HL-60 (cell line): ENCODE measurements at regions not wholly inside any gene's neighbourhood (a gene's known extent, or its start where the extent isn't known, plus 50 kb on each side); places are given as distances from the start of the nearest gene placed in this dataset.

ENCODE experiments used
- GABPA ChIP-seq: IDR thresholded peaks from 2 replicates; pipeline ENCODE4 v1.6.1; 2012; ENCODE audit warnings: low read depth
- POLR2AphosphoS5 ChIP-seq: IDR thresholded peaks from 2 replicates; pipeline ENCODE4 v1.6.1; 2012; ENCODE audit warnings: low read depth
- TF ChIP-seq, protein P1 (sequence below): IDR thresholded peaks from one replicate; pipeline ENCODE4 v1.5.1; 2011; ENCODE audit warnings: low read length, control low read depth, inconsistent platforms; ENCODE audit not compliant: insufficient read depth

DNA sequence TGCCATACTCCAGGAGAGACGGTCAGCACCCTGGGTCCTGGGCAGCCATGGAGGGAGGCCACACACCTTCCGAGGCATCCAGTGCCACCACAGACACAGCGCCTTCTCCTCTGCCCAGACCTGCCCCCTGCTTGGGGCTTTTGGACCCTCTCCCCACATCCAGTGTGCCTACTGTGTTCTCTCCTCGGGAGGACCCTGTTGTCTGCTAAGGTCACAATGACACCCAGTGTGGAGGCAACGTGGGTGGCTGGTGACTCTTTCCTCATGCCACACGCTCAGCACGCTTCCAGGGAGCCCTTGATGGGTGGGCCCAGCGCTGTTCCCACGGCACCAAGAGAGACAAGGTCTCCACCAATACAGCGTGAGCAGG, 251.9 kb downstream of the EIPR1 start:
- TF ChIP-seq POLR2AphosphoS5 (no peak), GABPA (no peak)
- TF ChIP-seq, protein P1, sequence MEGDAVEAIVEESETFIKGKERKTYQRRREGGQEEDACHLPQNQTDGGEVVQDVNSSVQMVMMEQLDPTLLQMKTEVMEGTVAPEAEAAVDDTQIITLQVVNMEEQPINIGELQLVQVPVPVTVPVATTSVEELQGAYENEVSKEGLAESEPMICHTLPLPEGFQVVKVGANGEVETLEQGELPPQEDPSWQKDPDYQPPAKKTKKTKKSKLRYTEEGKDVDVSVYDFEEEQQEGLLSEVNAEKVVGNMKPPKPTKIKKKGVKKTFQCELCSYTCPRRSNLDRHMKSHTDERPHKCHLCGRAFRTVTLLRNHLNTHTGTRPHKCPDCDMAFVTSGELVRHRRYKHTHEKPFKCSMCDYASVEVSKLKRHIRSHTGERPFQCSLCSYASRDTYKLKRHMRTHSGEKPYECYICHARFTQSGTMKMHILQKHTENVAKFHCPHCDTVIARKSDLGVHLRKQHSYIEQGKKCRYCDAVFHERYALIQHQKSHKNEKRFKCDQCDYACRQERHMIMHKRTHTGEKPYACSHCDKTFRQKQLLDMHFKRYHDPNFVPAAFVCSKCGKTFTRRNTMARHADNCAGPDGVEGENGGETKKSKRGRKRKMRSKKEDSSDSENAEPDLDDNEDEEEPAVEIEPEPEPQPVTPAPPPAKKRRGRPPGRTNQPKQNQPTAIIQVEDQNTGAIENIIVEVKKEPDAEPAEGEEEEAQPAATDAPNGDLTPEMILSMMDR = no peak
